NCI-H526 (cell line): ENCODE measurements at regions not wholly inside any gene's neighbourhood (a gene's known extent, or its start where the extent isn't known, plus 50 kb on each side); places are given as distances from the start of the nearest gene placed in this dataset.

ENCODE experiments used
- DNase-seq, 2 experiments: peaks; one replicate each; lab custom pipeline; 2025; lab: John Stamatoyannopoulos, UW

GRCh38 chr10:4074545-4075407 is 289.8 kb upstream of the KLF6 start:
- DNase-seq: no peak

GRCh38 chr10:4073912-4074311 is 288.9 kb upstream of the KLF6 start:
- no peak for DNase-seq

GRCh38 chr10:4070921-4071660 is 286.1 kb upstream of the KLF6 start:
- DNase-seq: no peak

- DNase-seq: no peak
Observed at GRCh38 chr10:4070184-4070583, 285.2 kb upstream of the KLF6 start.

- DNase-seq: no peak
Observed at GRCh38 chr10:4069491-4069890, 284.5 kb upstream of the KLF6 start.

GRCh38 chr10:4068629-4069028 is 283.6 kb upstream of the KLF6 start:
- no peak for DNase-seq

GRCh38 chr10:4067931-4068561 is 283.0 kb upstream of the KLF6 start:
- DNase-seq: no peak

GRCh38 chr10:4067531-4067930 is 282.5 kb upstream of the KLF6 start:
- no peak for DNase-seq

- no peak for DNase-seq
Observed at GRCh38 chr10:4066581-4067390, 281.8 kb upstream of the KLF6 start.

GRCh38 chr10:4064489-4064888 is 279.5 kb upstream of the KLF6 start:
- DNase-seq: no peak

GRCh38 chr10:4063717-4064116 is 278.7 kb upstream of the KLF6 start:
- no peak for DNase-seq

GRCh38 chr10:4062751-4063150 is 277.7 kb upstream of the KLF6 start:
- DNase-seq: no peak

- DNase-seq: no peak
Observed at GRCh38 chr10:4062072-4062471, 277.1 kb upstream of the KLF6 start.

- DNase-seq: no peak
Observed at GRCh38 chr10:4061441-4061951, 276.5 kb upstream of the KLF6 start.

GRCh38 chr10:4059471-4060138 is 274.6 kb upstream of the KLF6 start:
- DNase-seq: no peak

GRCh38 chr10:4058514-4059029 is 273.6 kb upstream of the KLF6 start:
- no peak for DNase-seq

GRCh38 chr10:4057725-4058513 is 272.9 kb upstream of the KLF6 start:
- DNase-seq: no peak

- no peak for DNase-seq
Observed at GRCh38 chr10:4057021-4057420, 272.0 kb upstream of the KLF6 start.

GRCh38 chr10:4054656-4055435 is 269.8 kb upstream of the KLF6 start:
- DNase-seq: no peak
